ENCODE measurements at regions not wholly inside any gene's neighbourhood (a gene's known extent, or its start where the extent isn't known, plus 50 kb on each side); places are given as distances from the start of the nearest gene placed in this dataset.

DNA sequence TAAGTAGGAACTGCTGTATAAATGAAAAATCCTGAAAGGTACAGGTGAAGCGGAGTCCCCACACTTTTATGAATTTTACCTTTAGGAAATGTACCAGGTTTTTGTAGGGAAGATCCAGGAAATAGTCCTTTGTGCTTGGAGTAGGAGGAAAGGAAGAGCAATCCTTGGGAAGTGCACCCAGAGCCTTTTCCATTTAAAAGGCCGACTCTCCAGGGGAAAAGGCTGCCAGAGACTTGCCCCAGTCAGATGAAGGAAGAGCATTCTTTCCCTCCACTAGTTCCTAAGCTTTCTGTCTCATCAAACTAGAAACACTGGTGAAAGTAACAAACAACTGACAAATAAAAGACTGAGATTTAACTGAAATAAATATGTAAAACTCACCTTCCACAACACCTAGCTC, 779.4 kb upstream of the CDH6 start (continued):
- TF ChIP-seq, protein P1, sequence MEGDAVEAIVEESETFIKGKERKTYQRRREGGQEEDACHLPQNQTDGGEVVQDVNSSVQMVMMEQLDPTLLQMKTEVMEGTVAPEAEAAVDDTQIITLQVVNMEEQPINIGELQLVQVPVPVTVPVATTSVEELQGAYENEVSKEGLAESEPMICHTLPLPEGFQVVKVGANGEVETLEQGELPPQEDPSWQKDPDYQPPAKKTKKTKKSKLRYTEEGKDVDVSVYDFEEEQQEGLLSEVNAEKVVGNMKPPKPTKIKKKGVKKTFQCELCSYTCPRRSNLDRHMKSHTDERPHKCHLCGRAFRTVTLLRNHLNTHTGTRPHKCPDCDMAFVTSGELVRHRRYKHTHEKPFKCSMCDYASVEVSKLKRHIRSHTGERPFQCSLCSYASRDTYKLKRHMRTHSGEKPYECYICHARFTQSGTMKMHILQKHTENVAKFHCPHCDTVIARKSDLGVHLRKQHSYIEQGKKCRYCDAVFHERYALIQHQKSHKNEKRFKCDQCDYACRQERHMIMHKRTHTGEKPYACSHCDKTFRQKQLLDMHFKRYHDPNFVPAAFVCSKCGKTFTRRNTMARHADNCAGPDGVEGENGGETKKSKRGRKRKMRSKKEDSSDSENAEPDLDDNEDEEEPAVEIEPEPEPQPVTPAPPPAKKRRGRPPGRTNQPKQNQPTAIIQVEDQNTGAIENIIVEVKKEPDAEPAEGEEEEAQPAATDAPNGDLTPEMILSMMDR (IDR thresholded peaks at IDR 0.05; ENCODE audit: control extremely low read depth in 1 of 3, insufficient read depth in 1 of 3, low read depth in 1 of 3, low read length in 3 of 3): no peak
- TF ChIP-seq SP1 (IDR thresholded peaks at IDR 0.05; ENCODE audit: low read depth, low read length) (no peak), PHF8 (conservative IDR thresholded peaks at IDR 0.05; ENCODE audit: low read depth, low read length) (no peak)

Measured in H1 (cell line).